WTC11 (cell line): ENCODE measurements at regions not wholly inside any gene's neighbourhood (a gene's known extent, or its start where the extent isn't known, plus 50 kb on each side); places are given as distances from the start of the nearest gene placed in this dataset.
A peak's percentile ranks its signal among the peaks of the same experiment; 100 is the strongest.

ENCODE experiments used
- ATAC-seq: fragments of 200-7000 bp; cut with Tn5 transposase; 2 replicates; pipeline ENCODE4 v1.10.0; 2021; ENCODE audit warnings: mild to moderate bottlenecking, moderate library complexity
- CTCF ChIA-PET: fragments of 300-600 bp; sonication (Branson Sonifier 250); formaldehyde crosslinking; loops from one replicate; lab custom pipeline; 2021; ENCODE audit warnings: antibody characterized with exemption; lab: Charles Lee
- POLR2A ChIA-PET: fragments of 350-600 bp; sonication (Branson Sonifier 250); formaldehyde crosslinking; loops from one replicate; lab custom pipeline; 2021; ENCODE audit warnings: antibody characterized with exemption; lab: Charles Lee
- DNase-seq: peaks from one replicate; pipeline ENCODE4 v3.0.0; 2021; ENCODE audit warnings: low spot score
- H3K27ac Mint-ChIP-seq: 2 replicates; pipeline ENCODE4 v1.8.0; 2021; ENCODE audit warnings: mixed read lengths
- H3K27me3 Mint-ChIP-seq: 2 replicates; pipeline ENCODE4 v1.8.0; 2021; ENCODE audit warnings: low read depth, mild to moderate bottlenecking, moderate library complexity, mixed read lengths
- H3K36me3 Mint-ChIP-seq: 2 replicates; pipeline ENCODE4 v1.8.0; 2021; ENCODE audit warnings: mixed read lengths
- H3K4me1 Mint-ChIP-seq: 2 replicates; pipeline ENCODE4 v1.8.0; 2022; ENCODE audit warnings: mixed read lengths
- H3K4me3 Mint-ChIP-seq: 2 replicates; pipeline ENCODE4 v1.8.0; 2021; ENCODE audit warnings: mild to moderate bottlenecking, moderate library complexity, mixed read lengths
- H3K9me3 Mint-ChIP-seq: 2 replicates; pipeline ENCODE4 v1.8.0; 2021; ENCODE audit warnings: mixed read lengths
- E2F1 ChIP-seq: sonication (generic); formaldehyde crosslinking; IDR thresholded peaks from 2 replicates; pipeline ENCODE4 v1.8.0; 2022; ENCODE audit warnings: mild to moderate bottlenecking, missing genetic modification reagents
- EMX1 ChIP-seq: fragments of 250-450 bp; sonication (Bioruptor Pico); IDR thresholded peaks from 2 replicates; pipeline ENCODE4 v1.8.0; 2021; ENCODE audit warnings: mild to moderate bottlenecking
- FOXP1 ChIP-seq: sonication (generic); formaldehyde crosslinking; IDR thresholded peaks from 2 replicates; pipeline ENCODE4 v1.8.0; 2022; ENCODE audit warnings: missing genetic modification reagents, mild to moderate bottlenecking, moderate library complexity, borderline replicate concordance
- GABPB1 ChIP-seq: sonication (generic); formaldehyde crosslinking; IDR thresholded peaks from 2 replicates; pipeline ENCODE4 v1.8.1; 2023; ENCODE audit warnings: mild to moderate bottlenecking, missing genetic modification reagents
- HMGA2 ChIP-seq: fragments of 250-450 bp; sonication (Bioruptor Pico); IDR thresholded peaks from 2 replicates; pipeline ENCODE4 v1.4.0; 2021; ENCODE audit warnings: mild to moderate bottlenecking, moderate library complexity
- KAT7 ChIP-seq: sonication (generic); formaldehyde crosslinking; IDR thresholded peaks from 2 replicates; pipeline ENCODE4 v1.8.1; 2023; ENCODE audit warnings: missing genetic modification reagents, mild to moderate bottlenecking, borderline replicate concordance
- NR2C2 ChIP-seq: sonication (generic); formaldehyde crosslinking; IDR thresholded peaks from 2 replicates; pipeline ENCODE4 v1.8.0; 2022; ENCODE audit warnings: mild to moderate bottlenecking, missing genetic modification reagents
- RORB ChIP-seq: fragments of 250-450 bp; sonication (Bioruptor Pico); IDR thresholded peaks from 2 replicates; pipeline ENCODE4 v1.9.0; 2021; ENCODE audit warnings: mild to moderate bottlenecking
- STAT6 ChIP-seq: sonication (generic); formaldehyde crosslinking; conservative IDR thresholded peaks from 2 replicates; pipeline ENCODE4 v1.8.1; 2023; ENCODE audit warnings: mild to moderate bottlenecking, low read depth, missing genetic modification reagents, moderate library complexity
- TP53 ChIP-seq: sonication (generic); formaldehyde crosslinking; IDR thresholded peaks from 2 replicates; pipeline ENCODE4 v1.8.1; 2023; ENCODE audit warnings: mild to moderate bottlenecking, missing genetic modification reagents
- ZNF281 ChIP-seq: sonication (generic); formaldehyde crosslinking; IDR thresholded peaks from 2 replicates; pipeline ENCODE4 v1.8.0; 2023; ENCODE audit warnings: mild to moderate bottlenecking, missing genetic modification reagents
- TF ChIP-seq, protein P1 (sequence below): sonication (generic); formaldehyde crosslinking; IDR thresholded peaks from 2 replicates; pipeline ENCODE4 v1.8.1; 2023; ENCODE audit warnings: mild to moderate bottlenecking, missing genetic modification reagents, moderate library complexity
- TF ChIP-seq, protein P2 (sequence below): sonication (generic); formaldehyde crosslinking; conservative IDR thresholded peaks from 2 replicates; pipeline ENCODE4 v1.8.1; 2022; ENCODE audit warnings: mild to moderate bottlenecking, missing genetic modification reagents

DNA sequence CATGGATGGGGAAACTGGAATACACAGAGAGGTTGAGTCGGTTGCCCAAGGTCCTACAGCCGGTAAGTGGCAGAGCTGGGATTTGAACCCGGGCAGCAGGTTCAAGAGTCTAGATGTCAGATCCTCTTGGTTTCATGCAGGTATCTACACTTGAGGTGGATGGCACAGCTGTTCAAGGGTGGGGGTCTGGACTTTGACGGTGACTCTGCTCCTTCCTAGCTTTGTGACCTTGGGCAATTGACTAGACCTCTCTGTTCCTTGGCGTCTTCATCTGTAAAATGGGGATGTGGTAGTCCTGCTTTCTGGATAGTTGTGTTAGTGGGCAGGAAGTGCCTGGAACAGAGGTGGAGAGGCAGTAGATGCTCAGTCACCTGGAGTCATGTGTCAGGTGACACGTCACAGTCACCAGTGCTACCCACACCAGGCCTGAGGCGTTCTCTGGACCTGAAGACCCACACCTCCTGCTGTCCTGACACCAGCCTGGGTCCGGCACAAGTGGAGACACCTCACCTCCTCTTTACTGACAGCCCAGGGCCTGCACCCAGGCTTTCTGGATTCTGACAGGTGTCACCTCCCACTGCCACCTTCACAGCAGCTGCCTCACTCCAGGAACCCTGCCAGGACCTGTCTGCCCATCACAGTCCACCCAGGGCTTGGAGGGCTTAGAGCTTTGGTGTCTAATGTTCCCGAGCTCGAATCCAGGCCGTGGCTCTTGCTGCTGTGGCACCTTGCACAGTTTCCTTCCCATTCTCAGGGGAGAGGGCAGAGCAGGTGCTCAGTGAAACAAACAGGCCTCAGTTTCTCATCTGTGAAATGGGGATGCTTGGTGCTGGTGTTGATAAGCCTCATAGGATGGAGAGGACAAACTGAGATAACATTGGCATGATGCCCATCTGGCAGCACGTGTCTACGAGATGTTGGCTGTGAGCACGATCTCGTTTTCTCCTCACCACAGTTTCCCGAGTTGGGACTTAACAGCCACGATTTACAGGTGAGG, 83.2 kb upstream of the RUNX3 start:
- Mint-ChIP-seq H3K27ac (no peak overlapping the region), H3K4me1 (peaks cover 12% of the 10 kb centered on the region), H3K27me3 (no peaks in the 10 kb centered on the region), H3K36me3 (no peaks in the 10 kb centered on the region), H3K9me3 (no peaks in the 10 kb centered on the region; the same call in 1 of the 2 replicates), H3K4me3 (no peak overlapping the region)
- DNase-seq (no peak), ATAC-seq (no peak)
- CTCF ChIA-PET = interaction anchor here (1.6 kb wide), 1 partner anchor 80 kb away, joined by 4 read pairs; no protein-coding TSS in a partner anchor
- POLR2A ChIA-PET = no interaction called here
- TF ChIP-seq EMX1 (CRISPR knock-in tag) = no peak

- Mint-ChIP-seq H3K36me3 (no peaks in the 10 kb centered on the region), H3K27me3 (no peaks in the 10 kb centered on the region), H3K4me3 (no peak overlapping the region), H3K27ac (no peak overlapping the region), H3K9me3 (no peaks in the 10 kb centered on the region; the same call in 1 of the 2 replicates), H3K4me1 (peaks cover 20% of the 10 kb centered on the region)
- ChIA-PET POLR2A (no interaction called here), CTCF (interaction anchor here (1.3 to 1.6 kb wide), 3 partner anchors 50 to 192 kb away, joined by 3 to 4 read pairs (median 3); no protein-coding TSS in a partner anchor)
- peak; percentile 23 for ATAC-seq
- DNase-seq = no peak
- TF ChIP-seq RORB (no peak), ZNF281 (no peak), STAT6 (CRISPR knock-in tag) (no peak), GABPB1 (CRISPR knock-in tag) (peak; percentile 24; the same call in 1 of the 2 replicates), HMGA2 (CRISPR knock-in tag) (no peak)
- TF ChIP-seq, protein P1, sequence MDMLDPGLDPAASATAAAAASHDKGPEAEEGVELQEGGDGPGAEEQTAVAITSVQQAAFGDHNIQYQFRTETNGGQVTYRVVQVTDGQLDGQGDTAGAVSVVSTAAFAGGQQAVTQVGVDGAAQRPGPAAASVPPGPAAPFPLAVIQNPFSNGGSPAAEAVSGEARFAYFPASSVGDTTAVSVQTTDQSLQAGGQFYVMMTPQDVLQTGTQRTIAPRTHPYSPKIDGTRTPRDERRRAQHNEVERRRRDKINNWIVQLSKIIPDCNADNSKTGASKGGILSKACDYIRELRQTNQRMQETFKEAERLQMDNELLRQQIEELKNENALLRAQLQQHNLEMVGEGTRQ (CRISPR knock-in tag) = no peak
- TF ChIP-seq, all 79 proteins: peak for 1
These were observed 82.0 kb upstream of the RUNX3 start for GRCh38 chr1:25011943-25012638.

DNA sequence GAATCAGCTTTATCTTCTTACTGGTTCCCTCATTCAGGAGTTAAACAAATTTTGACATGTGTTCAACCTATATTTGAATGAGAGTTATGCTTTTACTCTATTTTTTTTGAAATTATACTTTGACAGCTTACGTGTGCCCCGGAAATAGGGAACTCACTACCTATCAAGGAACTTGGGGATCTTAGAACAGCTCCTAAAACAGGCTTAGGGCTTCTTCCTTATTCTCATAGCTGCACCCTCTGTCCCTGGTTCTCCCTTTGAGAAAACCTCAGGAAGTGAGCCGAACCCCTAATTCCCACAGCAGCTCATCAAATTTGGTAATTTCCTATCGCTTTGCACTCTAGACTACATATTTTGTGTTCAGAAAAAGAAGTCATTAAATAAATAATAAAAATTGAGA, 81.2 kb upstream of the RUNX3 start:
- no peaks in the 10 kb centered on the region; the same call in 1 of the 2 replicates for H3K9me3 Mint-ChIP-seq
- H3K36me3 Mint-ChIP-seq = no peaks in the 10 kb centered on the region
- POLR2A ChIA-PET = no interaction called here
- no peak overlapping the region for H3K4me3 Mint-ChIP-seq
- no peak overlapping the region for H3K27ac Mint-ChIP-seq
- DNase-seq (no peak), ATAC-seq (no peak)
- TF ChIP-seq NR2C2 (CRISPR knock-in tag) (no peak), KAT7 (no peak), E2F1 (CRISPR knock-in tag) (no peak), FOXP1 (CRISPR knock-in tag) (no peak), TP53 (no peak)
- TF ChIP-seq, protein P2, sequence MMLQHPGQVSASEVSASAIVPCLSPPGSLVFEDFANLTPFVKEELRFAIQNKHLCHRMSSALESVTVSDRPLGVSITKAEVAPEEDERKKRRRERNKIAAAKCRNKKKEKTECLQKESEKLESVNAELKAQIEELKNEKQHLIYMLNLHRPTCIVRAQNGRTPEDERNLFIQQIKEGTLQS (CRISPR knock-in tag) = no peak
- TF ChIP-seq, protein P1 (CRISPR knock-in tag) = no peak
- H3K4me1 Mint-ChIP-seq = peaks cover 29% of the 10 kb centered on the region
- CTCF ChIA-PET = interaction anchor here (1.3 to 1.7 kb wide), 4 partner anchors 26 to 193 kb away, joined by 3 to 4 read pairs (median 3); no protein-coding TSS in a partner anchor
- H3K27me3 Mint-ChIP-seq = no peaks in the 10 kb centered on the region
